SK-N-SH (cell line): ENCODE measurements at regions not wholly inside any gene's neighbourhood (a gene's known extent, or its start where the extent isn't known, plus 50 kb on each side); places are given as distances from the start of the nearest gene placed in this dataset.

ENCODE experiments used
- FOXM1 ChIP-seq: IDR thresholded peaks from 2 replicates; pipeline ENCODE4 v1.4.0; 2012; ENCODE audit warnings: low read depth, mild to moderate bottlenecking
- GABPA ChIP-seq: IDR thresholded peaks from 2 replicates; pipeline ENCODE4 v1.4.0; 2012; ENCODE audit warnings: low read depth, mild to moderate bottlenecking
- GATA2 ChIP-seq: sonication (generic); formaldehyde crosslinking; IDR thresholded peaks from 2 replicates; pipeline ENCODE4 v1.5.0; 2020; ENCODE audit warnings: mild to moderate bottlenecking, missing genetic modification reagents
- TF ChIP-seq, protein P1 (sequence below): IDR thresholded peaks from 2 replicates; pipeline ENCODE4 v1.6.1; 2012; ENCODE audit warnings: mild to moderate bottlenecking, low read depth, low read length, moderate library complexity
- TF ChIP-seq, protein P2 (sequence below): IDR thresholded peaks from 2 replicates; pipeline ENCODE4 v1.4.0; 2012; ENCODE audit warnings: low read depth, borderline replicate concordance
- TF ChIP-seq, protein P3 (sequence below): fragments of 200-600 bp; sonication (generic); IDR thresholded peaks from 2 replicates; pipeline ENCODE4 v1.6.1; 2017; ENCODE audit warnings: antibody characterized with exemption, mild to moderate bottlenecking, moderate library complexity

DNA sequence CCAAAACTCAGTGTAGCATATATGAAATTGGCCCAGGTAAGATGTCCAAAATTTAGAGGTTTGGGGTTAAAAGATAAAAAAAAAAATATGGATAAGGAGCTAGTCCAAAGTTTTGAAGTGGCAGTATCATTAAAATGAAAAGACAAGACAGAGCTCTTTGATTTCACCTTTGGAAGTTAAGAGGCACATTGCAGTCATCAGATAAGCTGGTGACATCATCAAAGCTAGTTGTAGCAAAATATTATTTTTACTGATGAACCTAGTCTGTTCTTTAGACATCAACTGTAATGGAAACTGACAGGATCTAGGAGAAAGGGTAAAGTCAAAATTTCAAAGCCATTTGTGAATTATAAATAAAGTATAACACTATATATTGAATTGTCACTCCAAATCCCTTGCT is 603.7 kb upstream of the CDH8 start:
- TF ChIP-seq GABPA (no peak), FOXM1 (no peak), GATA2 (CRISPR knock-in tag) (no peak)
- TF ChIP-seq, protein P1, sequence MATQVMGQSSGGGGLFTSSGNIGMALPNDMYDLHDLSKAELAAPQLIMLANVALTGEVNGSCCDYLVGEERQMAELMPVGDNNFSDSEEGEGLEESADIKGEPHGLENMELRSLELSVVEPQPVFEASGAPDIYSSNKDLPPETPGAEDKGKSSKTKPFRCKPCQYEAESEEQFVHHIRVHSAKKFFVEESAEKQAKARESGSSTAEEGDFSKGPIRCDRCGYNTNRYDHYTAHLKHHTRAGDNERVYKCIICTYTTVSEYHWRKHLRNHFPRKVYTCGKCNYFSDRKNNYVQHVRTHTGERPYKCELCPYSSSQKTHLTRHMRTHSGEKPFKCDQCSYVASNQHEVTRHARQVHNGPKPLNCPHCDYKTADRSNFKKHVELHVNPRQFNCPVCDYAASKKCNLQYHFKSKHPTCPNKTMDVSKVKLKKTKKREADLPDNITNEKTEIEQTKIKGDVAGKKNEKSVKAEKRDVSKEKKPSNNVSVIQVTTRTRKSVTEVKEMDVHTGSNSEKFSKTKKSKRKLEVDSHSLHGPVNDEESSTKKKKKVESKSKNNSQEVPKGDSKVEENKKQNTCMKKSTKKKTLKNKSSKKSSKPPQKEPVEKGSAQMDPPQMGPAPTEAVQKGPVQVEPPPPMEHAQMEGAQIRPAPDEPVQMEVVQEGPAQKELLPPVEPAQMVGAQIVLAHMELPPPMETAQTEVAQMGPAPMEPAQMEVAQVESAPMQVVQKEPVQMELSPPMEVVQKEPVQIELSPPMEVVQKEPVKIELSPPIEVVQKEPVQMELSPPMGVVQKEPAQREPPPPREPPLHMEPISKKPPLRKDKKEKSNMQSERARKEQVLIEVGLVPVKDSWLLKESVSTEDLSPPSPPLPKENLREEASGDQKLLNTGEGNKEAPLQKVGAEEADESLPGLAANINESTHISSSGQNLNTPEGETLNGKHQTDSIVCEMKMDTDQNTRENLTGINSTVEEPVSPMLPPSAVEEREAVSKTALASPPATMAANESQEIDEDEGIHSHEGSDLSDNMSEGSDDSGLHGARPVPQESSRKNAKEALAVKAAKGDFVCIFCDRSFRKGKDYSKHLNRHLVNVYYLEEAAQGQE, result no peak
- TF ChIP-seq, protein P2, sequence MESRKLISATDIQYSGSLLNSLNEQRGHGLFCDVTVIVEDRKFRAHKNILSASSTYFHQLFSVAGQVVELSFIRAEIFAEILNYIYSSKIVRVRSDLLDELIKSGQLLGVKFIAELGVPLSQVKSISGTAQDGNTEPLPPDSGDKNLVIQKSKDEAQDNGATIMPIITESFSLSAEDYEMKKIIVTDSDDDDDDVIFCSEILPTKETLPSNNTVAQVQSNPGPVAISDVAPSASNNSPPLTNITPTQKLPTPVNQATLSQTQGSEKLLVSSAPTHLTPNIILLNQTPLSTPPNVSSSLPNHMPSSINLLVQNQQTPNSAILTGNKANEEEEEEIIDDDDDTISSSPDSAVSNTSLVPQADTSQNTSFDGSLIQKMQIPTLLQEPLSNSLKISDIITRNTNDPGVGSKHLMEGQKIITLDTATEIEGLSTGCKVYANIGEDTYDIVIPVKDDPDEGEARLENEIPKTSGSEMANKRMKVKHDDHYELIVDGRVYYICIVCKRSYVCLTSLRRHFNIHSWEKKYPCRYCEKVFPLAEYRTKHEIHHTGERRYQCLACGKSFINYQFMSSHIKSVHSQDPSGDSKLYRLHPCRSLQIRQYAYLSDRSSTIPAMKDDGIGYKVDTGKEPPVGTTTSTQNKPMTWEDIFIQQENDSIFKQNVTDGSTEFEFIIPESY, result no peak
- TF ChIP-seq, protein P3, sequence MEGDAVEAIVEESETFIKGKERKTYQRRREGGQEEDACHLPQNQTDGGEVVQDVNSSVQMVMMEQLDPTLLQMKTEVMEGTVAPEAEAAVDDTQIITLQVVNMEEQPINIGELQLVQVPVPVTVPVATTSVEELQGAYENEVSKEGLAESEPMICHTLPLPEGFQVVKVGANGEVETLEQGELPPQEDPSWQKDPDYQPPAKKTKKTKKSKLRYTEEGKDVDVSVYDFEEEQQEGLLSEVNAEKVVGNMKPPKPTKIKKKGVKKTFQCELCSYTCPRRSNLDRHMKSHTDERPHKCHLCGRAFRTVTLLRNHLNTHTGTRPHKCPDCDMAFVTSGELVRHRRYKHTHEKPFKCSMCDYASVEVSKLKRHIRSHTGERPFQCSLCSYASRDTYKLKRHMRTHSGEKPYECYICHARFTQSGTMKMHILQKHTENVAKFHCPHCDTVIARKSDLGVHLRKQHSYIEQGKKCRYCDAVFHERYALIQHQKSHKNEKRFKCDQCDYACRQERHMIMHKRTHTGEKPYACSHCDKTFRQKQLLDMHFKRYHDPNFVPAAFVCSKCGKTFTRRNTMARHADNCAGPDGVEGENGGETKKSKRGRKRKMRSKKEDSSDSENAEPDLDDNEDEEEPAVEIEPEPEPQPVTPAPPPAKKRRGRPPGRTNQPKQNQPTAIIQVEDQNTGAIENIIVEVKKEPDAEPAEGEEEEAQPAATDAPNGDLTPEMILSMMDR, result no peak
